Neural progenitor cell (in vitro differentiated cells): ENCODE measurements at regions not wholly inside any gene's neighbourhood (a gene's known extent, or its start where the extent isn't known, plus 50 kb on each side); places are given as distances from the start of the nearest gene placed in this dataset.

Source experiments
- CTCF ChIP-seq: fragments of 200-600 bp; sonication (generic); IDR thresholded peaks from 2 replicates; pipeline ENCODE4 v1.5.1; 2017; ENCODE audit warnings: antibody characterized with exemption, mild to moderate bottlenecking
- EZH2 ChIP-seq: fragments of 200-600 bp; sonication (generic); IDR thresholded peaks from 2 replicates; pipeline ENCODE4 v1.6.1; 2017; ENCODE audit warnings: antibody characterized with exemption, mild to moderate bottlenecking, moderate library complexity

- TF ChIP-seq CTCF (no peak), EZH2 (no peak)
These were observed 68.8 kb upstream of the RTL1 start for GRCh38 chr14:100972118-100972897.
